ENCODE measurements at regions not wholly inside any gene's neighbourhood (a gene's known extent, or its start where the extent isn't known, plus 50 kb on each side); places are given as distances from the start of the nearest gene placed in this dataset.
"Not testable (repeated sequence)": the region's sequence is repeated elsewhere in the genome, so short reads cannot be mapped to it uniquely, and the experiment has no call there.

DNA sequence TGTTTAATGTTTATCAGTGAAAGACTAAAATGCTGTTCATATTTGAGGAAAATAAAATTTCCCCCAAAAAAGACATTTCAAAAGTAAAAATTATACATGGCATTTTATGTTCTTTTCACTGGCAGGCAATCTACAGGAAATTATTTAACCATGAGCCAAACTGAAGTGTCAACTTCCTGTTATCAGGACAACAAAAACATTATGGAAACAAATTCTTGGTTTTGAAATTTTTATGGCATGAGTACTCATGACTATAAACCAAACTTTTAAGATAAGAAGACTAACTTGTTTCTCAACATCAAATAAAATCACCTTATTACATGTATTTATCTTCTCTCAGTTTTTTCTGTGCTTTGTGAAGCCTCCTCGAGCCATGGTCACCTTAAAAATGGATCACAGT lies 698.6 kb downstream of the LTN1 start:
- no peaks in the 10 kb centered on the region for H3K36me3 ChIP-seq
- H3K27me3 ChIP-seq = no peaks in the 10 kb centered on the region
- H3K4me3 ChIP-seq = no peak overlapping the region
- intact Hi-C loops (cut with DNase I) = no loop called here
- no peaks in the 10 kb centered on the region for H3K4me1 ChIP-seq
- no peaks in the 10 kb centered on the region for H3K9me3 ChIP-seq
- no peak overlapping the region for H3K27ac ChIP-seq
- DNase-seq (ENCODE audit: extremely low spot score in 2 of 2) = no peak
- TF ChIP-seq, protein P1, sequence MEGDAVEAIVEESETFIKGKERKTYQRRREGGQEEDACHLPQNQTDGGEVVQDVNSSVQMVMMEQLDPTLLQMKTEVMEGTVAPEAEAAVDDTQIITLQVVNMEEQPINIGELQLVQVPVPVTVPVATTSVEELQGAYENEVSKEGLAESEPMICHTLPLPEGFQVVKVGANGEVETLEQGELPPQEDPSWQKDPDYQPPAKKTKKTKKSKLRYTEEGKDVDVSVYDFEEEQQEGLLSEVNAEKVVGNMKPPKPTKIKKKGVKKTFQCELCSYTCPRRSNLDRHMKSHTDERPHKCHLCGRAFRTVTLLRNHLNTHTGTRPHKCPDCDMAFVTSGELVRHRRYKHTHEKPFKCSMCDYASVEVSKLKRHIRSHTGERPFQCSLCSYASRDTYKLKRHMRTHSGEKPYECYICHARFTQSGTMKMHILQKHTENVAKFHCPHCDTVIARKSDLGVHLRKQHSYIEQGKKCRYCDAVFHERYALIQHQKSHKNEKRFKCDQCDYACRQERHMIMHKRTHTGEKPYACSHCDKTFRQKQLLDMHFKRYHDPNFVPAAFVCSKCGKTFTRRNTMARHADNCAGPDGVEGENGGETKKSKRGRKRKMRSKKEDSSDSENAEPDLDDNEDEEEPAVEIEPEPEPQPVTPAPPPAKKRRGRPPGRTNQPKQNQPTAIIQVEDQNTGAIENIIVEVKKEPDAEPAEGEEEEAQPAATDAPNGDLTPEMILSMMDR (IDR thresholded peaks at IDR 0.05) = no peak
- TF ChIP-seq POLR2AphosphoS5 (IDR thresholded peaks at IDR 0.05; ENCODE audit: insufficient read depth in 1 of 2, low read depth in 1 of 2) (no peak), POLR2A (IDR thresholded peaks at IDR 0.05) (no peak)

GRCh38 chr21:28283641-28284490 lies 708.8 kb downstream of the LTN1 start:
- TF ChIP-seq POLR2A (IDR thresholded peaks at IDR 0.05) (no peak), POLR2AphosphoS5 (IDR thresholded peaks at IDR 0.05; ENCODE audit: insufficient read depth in 1 of 2, low read depth in 1 of 2) (no peak)
- TF ChIP-seq, protein P1 (IDR thresholded peaks at IDR 0.05) = no peak
- H3K4me1 ChIP-seq = peaks cover 7% of the 10 kb centered on the region
- no peak for DNase-seq (ENCODE audit: extremely low spot score in 2 of 2)
- no peaks in the 10 kb centered on the region for H3K9me3 ChIP-seq
- H3K27ac ChIP-seq = peak overlapping the region; percentile 5
- no peak overlapping the region for H3K4me3 ChIP-seq
- intact Hi-C loops (cut with DNase I) = no loop called here
- no peaks in the 10 kb centered on the region for H3K36me3 ChIP-seq
- H3K27me3 ChIP-seq = no peaks in the 10 kb centered on the region

DNA sequence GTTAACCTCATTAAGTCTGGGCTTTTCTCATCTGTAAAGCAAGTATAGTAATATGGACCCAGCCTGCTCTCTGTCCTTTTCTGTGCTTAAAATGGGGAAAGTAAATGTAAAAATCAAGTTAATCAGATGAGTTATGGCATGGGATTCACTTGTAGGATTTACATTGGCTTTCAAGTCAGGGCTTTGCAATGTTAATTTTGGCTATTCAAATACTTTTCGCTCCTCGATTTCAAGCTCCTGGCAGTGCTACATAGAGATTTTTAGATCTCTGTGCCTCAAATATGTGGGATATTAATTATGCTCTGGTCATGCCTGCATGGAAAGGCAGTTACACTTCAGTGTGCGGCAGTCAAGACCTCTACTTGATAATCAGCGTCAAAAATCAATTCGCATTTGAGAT lies 709.8 kb downstream of the LTN1 start:
- Histone ChIP-seq H3K27me3 (no peaks in the 10 kb centered on the region), H3K36me3 (no peaks in the 10 kb centered on the region), H3K4me1 (peaks cover 7% of the 10 kb centered on the region), H3K4me3 (no peak overlapping the region), H3K9me3 (no peaks in the 10 kb centered on the region), H3K27ac (no peak overlapping the region)
- no peak for DNase-seq (ENCODE audit: extremely low spot score in 2 of 2)
- no peak for TF ChIP-seq POLR2AphosphoS5 (IDR thresholded peaks at IDR 0.05; ENCODE audit: insufficient read depth in 1 of 2, low read depth in 1 of 2)
- TF ChIP-seq POLR2A (IDR thresholded peaks at IDR 0.05) = no peak
- TF ChIP-seq, protein P1 (IDR thresholded peaks at IDR 0.05) = no peak
- intact Hi-C loops (cut with DNase I) = no loop called here

DNA sequence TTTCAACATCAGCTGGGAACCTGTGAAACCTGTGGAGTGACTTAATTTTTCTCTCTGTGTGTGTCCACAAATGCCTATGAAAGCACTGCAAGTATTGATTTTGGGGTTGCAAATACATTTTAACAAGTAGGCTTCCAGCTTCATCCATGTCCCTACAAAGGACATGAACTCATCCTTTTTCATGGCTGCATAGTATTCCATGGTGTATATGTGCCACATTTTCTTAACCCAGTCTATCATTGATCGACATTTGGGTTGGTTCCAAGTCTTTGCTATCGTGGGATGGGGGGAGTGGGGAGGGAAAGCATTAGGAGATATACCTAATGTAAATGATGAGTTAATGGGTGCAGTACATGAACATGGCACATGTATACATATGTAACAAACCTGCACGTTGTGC lies 711.3 kb downstream of the LTN1 start:
- H3K4me1 ChIP-seq; H3K36me3 ChIP-seq; H3K4me3 ChIP-seq; intact Hi-C loops (cut with DNase I); H3K9me3 ChIP-seq; H3K27ac ChIP-seq; H3K27me3 ChIP-seq; DNase-seq (ENCODE audit: extremely low spot score in 2 of 2): not testable (repeated sequence)

- TF ChIP-seq POLR2AphosphoS5 (IDR thresholded peaks at IDR 0.05; ENCODE audit: insufficient read depth in 1 of 2, low read depth in 1 of 2) (no peak), POLR2A (IDR thresholded peaks at IDR 0.05) (no peak)
- TF ChIP-seq, protein P1 (IDR thresholded peaks at IDR 0.05) = no peak
- Histone ChIP-seq H3K4me3 (no peak overlapping the region), H3K27me3 (no peaks in the 10 kb centered on the region), H3K9me3 (no peaks in the 10 kb centered on the region), H3K4me1 (peaks cover 7% of the 10 kb centered on the region), H3K36me3 (no peaks in the 10 kb centered on the region), H3K27ac (no peak overlapping the region)
- DNase-seq (ENCODE audit: extremely low spot score in 2 of 2) = no peak
- intact Hi-C loops (cut with DNase I) = no loop called here
Observed at GRCh38 chr21:28280611-28281010, 712.1 kb downstream of the LTN1 start.

All from vagina (tissue), 2 donors.